Stomach (tissue), 8 donors: ENCODE measurements at regions not wholly inside any gene's neighbourhood (a gene's known extent, or its start where the extent isn't known, plus 50 kb on each side); places are given as distances from the start of the nearest gene placed in this dataset.
"Not testable (repeated sequence)": the region's sequence is repeated elsewhere in the genome, so short reads cannot be mapped to it uniquely, and the experiment has no call there.

Experiments used
- DNase-seq, 2 donors: peaks; one replicate each; pipeline versions ENCODE4 v3.0.0 to v3.0.0-alpha.2; 2013 to 2019
- H3K27ac ChIP-seq, 5 donors: fragments of 200-600 bp in 4 of 5; sonication (generic) in 4 of 5; one replicate each; pipeline ENCODE4 v1.5.1; 2013 to 2019; ENCODE audit warnings: mild to moderate bottlenecking in 1 of 5, moderate library complexity in 1 of 5
- H3K27me3 ChIP-seq, 3 donors: fragments of 200-600 bp; sonication (generic); one replicate each; pipeline ENCODE4 v1.5.1; 2017 to 2019; ENCODE audit warnings: mixed run types in 1 of 3
- H3K36me3 ChIP-seq, 4 donors: fragments of 200-600 bp; sonication (generic); 1 replicate in 3 of 4; 2 replicates in 1 of 4; pipeline ENCODE4 v1.5.1; 2016 to 2019
- H3K4me1 ChIP-seq, 4 donors: fragments of 200-600 bp; sonication (generic); one replicate each; pipeline ENCODE4 v1.5.1; 2016 to 2019
- H3K4me3 ChIP-seq, 4 donors: fragments of 200-600 bp; sonication (generic) in 3 of 4; one replicate each; pipeline ENCODE4 v1.5.1; 2016 to 2019; ENCODE audit warnings: mild to moderate bottlenecking in 1 of 4
- H3K9me3 ChIP-seq, 4 donors: fragments of 200-600 bp; sonication (generic); one replicate each; pipeline ENCODE4 v1.5.1; 2016 to 2019
- EP300 ChIP-seq: sonication (generic); formaldehyde crosslinking; IDR thresholded peaks from one replicate; pipeline ENCODE4 v1.6.1; 2017; ENCODE audit warnings: antibody characterized with exemption
- POLR2A ChIP-seq, 4 donors: fragments of 450-650 bp; IDR thresholded peaks; one replicate each; pipeline ENCODE4 v1.6.1; 2016; ENCODE audit warnings: antibody characterized with exemption in 4 of 4, control low read depth in 2 of 4, mild to moderate bottlenecking in 1 of 4, moderate library complexity in 1 of 4
- POLR2AphosphoS5 ChIP-seq, 3 donors: sonication (generic); formaldehyde crosslinking; IDR thresholded peaks; one replicate each; pipeline ENCODE4 v1.6.1; 2016; ENCODE audit warnings: antibody characterized with exemption in 3 of 3
- WGBS, 5 donors: extraction: QIAGEN DNeasy Blood & Tissue Kit in 3 of 5; methylation state at CpG; one replicate each; pipeline versions ENCODE4 v1.1.5 to v1.1.7; 2013 to 2018; 5-methylcytosine and 5-hydroxymethylcytosine counted together
- intact Hi-C: fragments of 100-400 bp; cut with DNase I; formaldehyde crosslinking; loops from one replicate; pipeline ENCODE4 v1.15.1; 2023; ENCODE audit warnings: low total_unique reads
- TF ChIP-seq, protein P1 (sequence below), 7 experiments: fragments of 450-650 bp in 4 of 7; fragments of 200-600 bp in 3 of 7; sonication (generic) in 3 of 7; IDR thresholded peaks; one replicate each; pipeline ENCODE4 v1.5.1; 2016 to 2019; ENCODE audit warnings: antibody characterized with exemption in 7 of 7, control low read depth in 2 of 7, mild to moderate bottlenecking in 1 of 7
- donor health status: healthy with polysubstance abuse.
- donor health status: Bipolar disorder and iron deficiency.
- donor health status: healthy.

DNA sequence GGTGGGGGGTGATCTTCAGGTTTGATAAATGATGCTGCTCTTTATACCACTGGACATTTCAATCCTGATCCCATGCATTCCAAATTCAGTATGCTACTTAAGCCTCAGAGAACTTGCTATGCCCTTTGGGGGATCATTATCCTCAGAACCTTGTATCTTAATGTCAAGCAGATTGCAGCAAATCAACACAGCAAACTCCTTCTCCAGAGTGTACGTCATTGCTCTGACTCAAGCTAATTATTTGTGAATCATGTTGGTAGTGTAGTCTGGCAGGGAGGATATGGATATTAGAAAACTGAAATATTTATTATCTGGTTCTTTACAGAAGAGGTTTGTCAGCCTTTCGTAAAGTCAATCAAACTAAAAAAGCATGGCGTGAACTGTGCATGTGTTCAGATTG lies 562.5 kb upstream of the FAM98A start:
- no peak overlapping the region for H3K27ac ChIP-seq
- DNase-seq: no peak
- TF ChIP-seq POLR2AphosphoS5 (IDR thresholded peaks at IDR 0.05): no peak
- TF ChIP-seq POLR2A (IDR thresholded peaks at IDR 0.05): no peak
- TF ChIP-seq, protein P1, sequence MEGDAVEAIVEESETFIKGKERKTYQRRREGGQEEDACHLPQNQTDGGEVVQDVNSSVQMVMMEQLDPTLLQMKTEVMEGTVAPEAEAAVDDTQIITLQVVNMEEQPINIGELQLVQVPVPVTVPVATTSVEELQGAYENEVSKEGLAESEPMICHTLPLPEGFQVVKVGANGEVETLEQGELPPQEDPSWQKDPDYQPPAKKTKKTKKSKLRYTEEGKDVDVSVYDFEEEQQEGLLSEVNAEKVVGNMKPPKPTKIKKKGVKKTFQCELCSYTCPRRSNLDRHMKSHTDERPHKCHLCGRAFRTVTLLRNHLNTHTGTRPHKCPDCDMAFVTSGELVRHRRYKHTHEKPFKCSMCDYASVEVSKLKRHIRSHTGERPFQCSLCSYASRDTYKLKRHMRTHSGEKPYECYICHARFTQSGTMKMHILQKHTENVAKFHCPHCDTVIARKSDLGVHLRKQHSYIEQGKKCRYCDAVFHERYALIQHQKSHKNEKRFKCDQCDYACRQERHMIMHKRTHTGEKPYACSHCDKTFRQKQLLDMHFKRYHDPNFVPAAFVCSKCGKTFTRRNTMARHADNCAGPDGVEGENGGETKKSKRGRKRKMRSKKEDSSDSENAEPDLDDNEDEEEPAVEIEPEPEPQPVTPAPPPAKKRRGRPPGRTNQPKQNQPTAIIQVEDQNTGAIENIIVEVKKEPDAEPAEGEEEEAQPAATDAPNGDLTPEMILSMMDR (IDR thresholded peaks at IDR 0.05): no peak
- no peak for TF ChIP-seq EP300
- no peaks in the 10 kb centered on the region for H3K36me3 ChIP-seq
- no peaks in the 10 kb centered on the region for H3K9me3 ChIP-seq
- intact Hi-C loops: no loop called here
- no peaks in the 10 kb centered on the region for H3K27me3 ChIP-seq
- WGBS, 5 donors: 81 to 91% (median 84%) methylated on average over 3 of the region's 3 CpGs
- no peak overlapping the region for H3K4me3 ChIP-seq
- no peaks in the 10 kb centered on the region for H3K4me1 ChIP-seq

DNA sequence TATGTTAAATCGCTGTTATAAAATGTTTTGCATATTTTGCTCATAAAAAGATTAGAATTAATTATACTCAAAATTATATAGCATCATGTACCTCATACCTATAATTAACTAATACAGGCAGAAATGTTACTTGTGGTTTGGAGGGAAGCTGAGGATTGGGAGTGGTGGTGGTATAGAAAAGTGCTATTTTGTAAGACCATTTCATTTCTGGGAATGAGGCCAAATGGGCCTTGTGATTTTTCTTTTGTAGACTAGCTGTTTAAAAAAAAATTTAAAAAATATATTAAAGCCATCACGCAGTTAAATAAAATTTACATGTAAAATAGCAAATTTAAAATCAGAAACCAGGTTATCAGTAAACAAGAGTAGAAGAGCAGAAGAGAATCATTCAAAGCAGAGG lies 560.8 kb upstream of the FAM98A start:
- intact Hi-C loops: no loop called here
- WGBS, 5 donors: 86 to 93% (median 90%) methylated on average over 2 of the region's 2 CpGs

DNA sequence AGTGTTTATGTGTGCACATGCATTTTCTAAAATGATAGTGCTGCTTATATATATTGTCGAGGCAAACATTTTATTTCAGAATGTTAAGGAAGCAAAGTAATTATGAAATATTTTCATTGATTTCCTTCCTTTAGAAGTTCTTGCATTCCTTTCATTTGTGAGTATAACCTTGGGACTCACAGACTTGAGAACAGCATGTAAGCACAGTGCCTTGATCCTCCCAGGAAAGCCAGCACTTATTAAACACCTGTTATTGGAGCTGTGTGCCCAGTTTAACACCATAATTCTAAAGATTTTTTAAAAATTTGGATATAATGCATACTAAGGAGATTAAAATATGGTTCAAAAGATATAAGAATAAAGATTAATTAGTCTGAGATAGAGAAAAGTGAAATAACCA lies 554.4 kb upstream of the FAM98A start:
- no peaks in the 10 kb centered on the region for H3K27me3 ChIP-seq
- DNase-seq: no peak
- WGBS, 5 donors: 76 to 90% (median 85%) methylated on average over 1 of the region's 1 CpG
- intact Hi-C loops: no loop called here
- H3K27ac ChIP-seq: no peak overlapping the region
- no peaks in the 10 kb centered on the region for H3K4me1 ChIP-seq
- no peaks in the 10 kb centered on the region for H3K9me3 ChIP-seq
- H3K36me3 ChIP-seq: no peaks in the 10 kb centered on the region
- no peak overlapping the region for H3K4me3 ChIP-seq
- TF ChIP-seq POLR2A (IDR thresholded peaks at IDR 0.05): no peak
- TF ChIP-seq, protein P1 (IDR thresholded peaks at IDR 0.05): no peak
- no peak for TF ChIP-seq POLR2AphosphoS5 (IDR thresholded peaks at IDR 0.05)
- TF ChIP-seq EP300: no peak

More for the DNA sequence above, 560.8 kb upstream of the FAM98A start:
- no peaks in the 10 kb centered on the region for H3K36me3 ChIP-seq
- no peak overlapping the region for H3K27ac ChIP-seq
- H3K27me3 ChIP-seq: no peaks in the 10 kb centered on the region
- H3K4me1 ChIP-seq: no peaks in the 10 kb centered on the region
- TF ChIP-seq EP300 (no peak), POLR2A (IDR thresholded peaks at IDR 0.05) (no peak), POLR2AphosphoS5 (IDR thresholded peaks at IDR 0.05) (no peak)
- TF ChIP-seq, protein P1 (IDR thresholded peaks at IDR 0.05): no peak
- no peak overlapping the region for H3K4me3 ChIP-seq
- DNase-seq: no peak
- no peaks in the 10 kb centered on the region for H3K9me3 ChIP-seq

DNA sequence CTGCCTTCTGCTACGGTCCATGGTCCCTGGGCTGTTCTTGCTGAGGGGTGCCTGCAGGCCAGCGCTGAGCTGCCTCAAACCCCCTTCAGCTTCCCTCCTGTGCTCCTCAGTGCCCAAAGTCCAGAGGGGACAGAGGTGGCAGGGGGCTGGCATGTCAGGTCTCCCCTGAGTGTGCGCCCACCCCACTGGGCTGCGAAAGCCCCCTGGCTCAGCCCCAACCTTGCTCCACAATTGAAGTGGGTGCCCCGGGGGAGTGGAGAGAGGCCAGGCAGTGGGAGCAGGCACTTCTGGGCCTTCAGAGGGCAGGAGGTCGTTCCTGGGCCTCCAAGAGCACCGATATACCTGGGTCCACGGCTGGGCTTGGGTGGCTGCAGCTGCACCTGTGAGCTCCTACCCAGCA lies 548.7 kb upstream of the FAM98A start:
- Histone ChIP-seq H3K4me1 (no peaks in the 10 kb centered on the region), H3K9me3 (peaks cover 0 to 9% (median 6%) of the 10 kb centered on the region in 4 donors)
- 87 to 93% (median 92%) methylated on average over 4 to 8 of the region's 8 CpGs for WGBS, 5 donors

DNA sequence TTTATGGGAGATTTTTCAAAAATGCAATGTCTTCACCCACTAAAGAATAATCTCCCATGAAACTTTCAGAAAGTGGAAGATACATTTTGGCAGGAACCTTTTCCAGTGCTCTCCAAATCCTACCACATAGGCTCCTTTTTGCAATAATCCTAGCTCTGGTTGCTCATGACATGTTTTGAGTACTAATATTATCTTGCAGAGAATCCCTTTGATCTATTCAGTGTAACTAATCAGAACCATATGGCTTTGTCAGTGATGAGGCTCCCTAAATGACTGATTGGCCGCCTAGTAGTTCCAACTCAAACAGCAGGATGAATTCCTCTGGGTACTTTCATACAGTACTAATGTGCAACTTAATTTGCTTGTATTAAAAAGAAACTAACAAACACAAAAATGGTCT lies 544.0 kb upstream of the FAM98A start:
- intact Hi-C loops: no loop called here
- Histone ChIP-seq H3K27ac (no peak overlapping the region), H3K4me3 (no peak overlapping the region), H3K27me3 (no peaks in the 10 kb centered on the region), H3K4me1 (no peaks in the 10 kb centered on the region), H3K36me3 (no peaks in the 10 kb centered on the region), H3K9me3 (peaks cover 0 to 19% (median 14%) of the 10 kb centered on the region in 4 donors)
- TF ChIP-seq POLR2AphosphoS5 (IDR thresholded peaks at IDR 0.05): no peak
- no peak for TF ChIP-seq EP300
- TF ChIP-seq, protein P1 (IDR thresholded peaks at IDR 0.05): no peak
- TF ChIP-seq POLR2A (IDR thresholded peaks at IDR 0.05): no peak
- WGBS, 5 donors: 76 to 93% (median 86%) methylated on average over 1 of the region's 1 CpG
- no peak for DNase-seq

More for the DNA sequence above, 548.7 kb upstream of the FAM98A start:
- DNase-seq: no peak
- Histone ChIP-seq H3K36me3 (no peaks in the 10 kb centered on the region), H3K27me3 (no peaks in the 10 kb centered on the region), H3K4me3 (no peak overlapping the region), H3K27ac (no peak overlapping the region)
- no peak for TF ChIP-seq POLR2AphosphoS5 (IDR thresholded peaks at IDR 0.05)
- intact Hi-C loops: no loop called here

DNA sequence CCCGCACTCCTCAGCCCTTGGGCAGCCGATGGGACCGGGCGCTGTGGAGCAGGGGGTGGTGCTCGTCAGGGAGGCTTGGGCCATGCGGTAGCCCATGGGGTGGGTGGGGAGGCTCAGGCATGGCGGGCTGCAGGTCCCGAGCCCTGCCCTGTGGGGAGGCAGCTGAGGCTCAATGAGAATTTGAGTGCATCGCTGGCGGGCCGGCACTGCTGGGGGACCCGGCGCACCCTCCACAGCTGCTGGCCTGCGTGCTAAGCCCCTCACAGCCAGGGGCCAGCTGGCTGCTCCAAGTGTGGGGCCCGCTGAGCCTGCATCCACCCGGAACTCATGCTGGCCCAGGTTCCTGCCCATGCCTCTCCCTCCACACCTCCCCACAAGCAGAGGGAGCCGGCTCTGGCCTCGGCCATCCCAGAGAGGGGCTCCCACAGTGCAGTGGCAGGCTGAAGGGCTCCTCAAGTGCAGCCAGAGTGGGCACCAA lies 543.5 kb upstream of the FAM98A start:
- DNase-seq, H3K27ac ChIP-seq, H3K4me3 ChIP-seq, H3K36me3 ChIP-seq, H3K27me3 ChIP-seq, H3K4me1 ChIP-seq, intact Hi-C loops: not testable (repeated sequence)
- peaks cover 0 to 19% (median 14%) of the 10 kb centered on the region in 4 donors for H3K9me3 ChIP-seq
- 93 to 96% (median 95%) methylated on average over 7 to 18 of the region's 18 CpGs for WGBS, 5 donors

DNA sequence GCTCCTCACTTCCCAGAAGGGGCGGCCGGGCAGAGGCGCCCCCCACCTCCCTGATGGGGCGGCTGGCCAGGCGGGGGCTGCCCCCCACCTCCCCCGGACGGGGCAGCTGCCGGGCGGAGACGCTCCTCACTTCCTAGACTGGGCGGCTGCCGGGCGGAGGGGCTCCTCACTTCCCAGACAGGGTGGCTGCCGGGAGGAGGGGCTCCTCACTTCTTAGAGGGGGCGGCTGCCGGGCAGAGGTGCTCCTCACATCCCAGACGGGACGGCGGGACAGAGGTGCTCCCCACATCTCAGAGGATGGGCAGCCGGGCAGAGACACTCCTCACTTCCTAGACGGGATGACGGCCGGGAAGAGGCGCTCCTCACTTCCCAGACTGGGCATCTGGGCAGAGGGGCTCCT lies 534.0 kb upstream of the FAM98A start:
- intact Hi-C loops, H3K27me3 ChIP-seq, H3K27ac ChIP-seq, H3K4me1 ChIP-seq, DNase-seq, H3K4me3 ChIP-seq, H3K36me3 ChIP-seq: not testable (repeated sequence)
- WGBS, 5 donors: 89 to 99% (median 96%) methylated on average over 16 to 24 of the region's 24 CpGs; no CpG with 5 or more reads in 1 of the 5 donors
- H3K9me3 ChIP-seq: peaks cover 0 to 10% (median 0%) of the 10 kb centered on the region in 4 donors
